Anterior cingulate cortex (tissue), 58 donors: ENCODE measurements at regions not wholly inside any gene's neighbourhood (a gene's known extent, or its start where the extent isn't known, plus 50 kb on each side); places are given as distances from the start of the nearest gene placed in this dataset.
A peak's percentile ranks its signal among the peaks of the same experiment; 100 is the strongest.

ENCODE experiments used
- DNase-seq, 58 donors: peaks; one replicate each; lab custom pipeline; 2025; lab: John Stamatoyannopoulos, UW

DNA sequence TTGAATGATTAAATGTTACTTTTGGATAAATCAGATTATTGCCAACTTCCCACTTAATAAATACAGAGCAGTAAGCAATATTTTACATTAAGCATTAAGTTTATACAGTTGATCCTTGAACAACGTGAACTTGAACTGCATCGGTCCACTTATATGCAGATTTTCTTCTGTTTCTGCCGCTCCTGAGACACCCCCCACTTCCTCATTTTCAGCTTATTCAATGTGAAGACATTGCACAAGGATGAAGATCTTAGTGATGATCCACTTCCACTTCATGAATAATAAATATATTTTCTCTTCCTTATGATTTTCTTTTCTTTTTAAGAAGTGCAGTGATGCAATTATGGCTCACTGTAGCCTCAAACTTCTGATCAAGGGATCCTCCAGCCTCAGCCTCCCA lies 167.2 kb downstream of the LINC00237 start:
- DNase-seq: no peak

DNA sequence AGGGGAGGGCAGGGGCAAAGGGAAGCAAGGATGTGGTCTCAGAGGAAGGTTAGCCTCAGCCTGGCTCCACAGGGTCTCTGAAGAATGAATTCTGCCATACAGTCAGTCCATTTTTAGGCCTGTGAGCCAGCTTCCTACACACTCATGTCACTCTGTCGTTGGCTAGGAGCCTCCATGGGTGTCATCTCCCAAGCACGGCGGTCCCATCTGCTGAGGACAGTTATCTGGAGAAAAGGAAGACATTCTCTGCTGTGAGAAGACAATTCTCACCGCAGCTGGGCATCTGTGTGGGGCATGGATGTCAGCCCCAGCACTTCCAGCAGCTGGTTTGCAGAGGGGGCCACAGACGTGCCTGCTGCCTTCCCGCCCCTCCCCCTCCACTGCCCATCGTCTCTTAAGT lies 167.6 kb downstream of the LINC00237 start:
- peak in 10 of 58 donors; percentile 4 to 52 (median 11) for DNase-seq

GRCh38 chr20:20938131-20938530 lies 168.0 kb downstream of the LINC00237 start:
- no peak for DNase-seq

GRCh38 chr20:20933142-20933958 lies 172.8 kb downstream of the LINC00237 start:
- DNase-seq: no peak

DNA sequence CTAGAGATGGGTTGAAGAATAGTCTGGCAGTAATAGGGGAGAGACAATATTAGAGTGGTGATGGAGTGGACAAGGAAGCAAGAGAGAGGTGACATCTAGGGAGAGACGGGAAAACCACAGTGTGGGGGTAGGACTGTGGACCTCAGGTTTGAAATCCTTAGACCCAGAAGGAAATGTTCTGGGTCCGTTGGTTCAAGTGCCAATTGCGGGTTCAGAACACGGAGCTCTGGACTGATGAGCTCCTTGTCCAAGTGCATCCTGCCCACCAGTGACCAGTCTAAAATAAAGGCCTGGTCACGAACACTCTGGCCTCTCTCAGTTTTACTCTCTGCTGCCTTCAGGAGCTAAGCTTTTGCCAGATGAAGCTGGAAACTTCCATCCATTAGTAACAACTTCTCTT lies 174.0 kb downstream of the LINC00237 start:
- no peak for DNase-seq

DNA sequence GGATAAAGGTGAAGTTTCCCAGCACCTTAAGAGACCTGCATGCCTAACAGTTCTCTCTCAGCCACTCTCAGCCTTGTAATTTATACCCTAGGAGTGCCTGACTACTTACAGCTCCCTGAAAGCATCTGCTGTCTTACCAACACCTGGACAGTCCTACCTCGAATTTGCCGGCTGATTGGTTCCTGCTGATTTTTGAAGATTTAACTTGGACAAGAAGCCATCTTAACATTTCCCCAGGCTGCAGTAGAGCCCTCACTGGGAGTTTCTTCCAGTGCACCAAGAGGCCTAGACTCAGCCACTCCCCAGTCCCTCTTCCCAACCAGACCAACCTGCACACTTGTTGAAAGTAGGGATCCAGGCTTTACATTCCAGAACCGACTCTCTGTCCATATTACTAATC lies 174.5 kb downstream of the LINC00237 start:
- no peak for DNase-seq

DNA sequence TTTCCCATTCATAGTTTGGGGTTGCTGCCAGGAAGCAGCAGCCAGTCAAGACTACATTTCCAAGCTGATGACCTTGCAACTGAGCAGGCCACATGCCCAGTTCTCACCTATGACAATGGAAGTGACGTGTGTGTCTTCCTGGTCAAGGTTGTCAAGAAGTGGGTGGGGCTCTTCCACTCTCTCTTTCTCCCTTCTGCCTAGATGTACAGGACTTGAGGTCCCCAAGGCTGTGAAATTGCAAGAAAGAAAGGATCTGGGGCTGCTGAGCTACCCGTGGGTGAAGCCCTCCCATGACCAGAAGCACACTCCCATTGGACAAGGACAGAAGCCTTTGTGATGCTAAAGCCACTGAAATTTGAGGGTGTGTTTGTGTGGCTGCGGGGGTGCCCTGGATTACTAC lies 175.1 kb downstream of the LINC00237 start:
- DNase-seq: no peak

GRCh38 chr20:20930500-20930899 lies 175.7 kb downstream of the LINC00237 start:
- no peak for DNase-seq

DNA sequence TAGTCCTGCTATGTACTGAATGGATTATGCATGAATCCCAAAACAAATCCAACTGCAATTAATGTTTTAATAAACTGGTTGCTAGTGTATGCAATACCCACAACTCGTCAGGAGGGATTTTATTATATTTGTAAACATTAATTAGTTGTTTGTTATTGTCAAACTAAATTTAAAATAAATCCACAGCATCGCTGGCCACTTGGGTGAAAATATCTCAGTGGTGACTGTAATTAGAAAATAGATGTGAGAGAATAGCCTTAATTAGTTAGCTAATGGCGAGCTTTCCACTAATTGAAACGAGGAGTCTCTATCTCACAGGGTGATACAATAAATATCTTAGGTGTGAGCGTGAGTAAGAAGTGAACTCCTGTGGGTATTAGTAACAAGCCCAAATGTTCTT lies 176.8 kb downstream of the LINC00237 start:
- no peak for DNase-seq

- no peak for DNase-seq
These were observed 179.8 kb downstream of the LINC00237 start for GRCh38 chr20:20926222-20926905.

DNA sequence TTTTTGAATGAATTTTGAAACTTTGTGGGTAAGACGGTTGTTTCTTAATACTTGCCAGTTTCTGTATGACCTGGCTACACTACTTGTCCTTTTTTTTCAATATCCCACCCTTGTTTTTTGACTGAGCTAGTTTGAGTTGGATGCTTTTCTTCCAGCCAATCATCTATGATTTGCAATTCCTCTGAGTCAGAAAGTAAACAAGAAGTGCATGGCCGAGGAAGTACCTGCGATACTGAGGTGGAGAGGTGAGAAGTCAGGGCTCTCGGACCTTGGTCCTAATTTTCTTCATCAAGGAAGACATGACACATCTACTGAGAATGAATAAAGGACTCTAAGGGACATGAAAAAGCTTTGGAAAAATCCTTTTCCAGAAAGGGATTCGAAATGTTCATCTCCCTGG lies 185.7 kb downstream of the LINC00237 start:
- no peak for DNase-seq

DNA sequence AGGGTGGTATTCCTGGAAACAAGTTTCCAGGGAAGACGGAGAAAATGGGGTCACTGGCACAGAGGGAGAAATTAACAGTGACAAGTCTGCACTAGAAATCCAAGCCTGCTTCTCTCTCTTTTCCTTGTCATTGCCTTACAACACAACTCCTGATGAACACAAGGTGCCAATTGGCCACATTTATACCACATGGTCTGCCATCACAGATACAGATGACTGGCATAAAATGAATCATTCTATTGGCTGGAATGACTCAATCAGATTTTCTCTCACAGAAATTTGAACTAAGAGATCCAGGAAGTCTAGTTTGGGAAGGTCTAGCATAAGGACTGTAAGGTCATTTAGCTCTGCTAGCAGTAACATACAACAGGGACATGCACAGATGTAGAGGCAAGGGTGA lies 190.3 kb downstream of the LINC00237 start:
- DNase-seq: no peak

DNA sequence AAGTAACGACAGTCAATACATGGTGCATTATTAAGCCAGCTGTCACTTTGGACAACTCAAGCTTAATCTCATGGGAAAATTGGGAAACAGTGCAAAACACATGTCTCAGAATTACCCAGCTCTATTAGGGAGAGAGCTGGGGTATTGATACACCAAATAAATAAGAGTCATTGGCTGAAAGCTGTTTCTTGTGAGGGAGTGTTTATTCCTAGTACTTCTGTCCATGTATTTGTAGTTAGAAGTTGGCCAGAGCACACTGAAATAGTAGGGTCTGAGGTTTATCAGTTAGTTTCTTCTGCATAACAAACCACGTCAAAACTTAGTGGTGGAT lies 192.0 kb upstream of the RALGAPA2 start:
- DNase-seq: no peak

GRCh38 chr20:20903773-20904500 lies 191.5 kb upstream of the RALGAPA2 start:
- no peak for DNase-seq

GRCh38 chr20:20897922-20898321 lies 185.5 kb upstream of the RALGAPA2 start:
- DNase-seq: no peak

DNA sequence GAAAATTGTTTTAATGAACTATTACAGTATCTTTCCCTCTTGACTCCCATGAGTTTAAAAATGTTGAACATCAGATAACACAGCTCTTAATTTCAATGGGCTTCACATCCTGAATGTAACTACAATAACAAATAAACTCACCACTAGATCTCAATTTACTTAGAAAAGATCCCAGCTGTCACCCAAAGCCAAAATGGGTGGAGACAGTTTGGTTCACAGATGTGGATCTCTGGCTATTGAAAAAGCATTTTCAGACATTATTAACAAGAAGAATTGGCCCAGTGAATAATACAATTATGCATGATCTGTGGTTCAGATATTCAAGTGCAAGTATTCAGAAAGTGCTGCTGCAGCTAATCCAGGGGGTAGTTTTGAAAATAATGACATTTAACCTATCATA lies 184.7 kb upstream of the RALGAPA2 start:
- no peak for DNase-seq

DNA sequence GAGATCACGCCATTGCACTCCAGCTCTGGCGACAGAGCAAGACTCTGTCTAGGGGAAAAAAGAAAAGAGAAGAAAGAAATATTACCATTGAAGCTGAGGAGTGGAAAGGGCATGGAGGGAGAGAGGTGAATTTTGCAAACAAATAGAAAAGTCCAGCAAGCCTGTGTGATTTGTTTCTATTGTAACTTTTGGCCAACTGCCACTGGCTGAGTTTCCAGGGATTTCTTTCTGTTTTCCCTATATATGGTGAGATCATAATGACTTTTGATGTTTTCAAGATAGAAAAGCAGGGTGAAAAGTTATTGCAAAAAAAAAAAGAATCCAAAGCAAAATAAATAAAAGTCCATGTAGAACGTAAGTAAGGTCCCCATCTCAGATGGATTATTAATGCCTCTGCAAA lies 184.2 kb upstream of the RALGAPA2 start:
- DNase-seq: no peak

DNA sequence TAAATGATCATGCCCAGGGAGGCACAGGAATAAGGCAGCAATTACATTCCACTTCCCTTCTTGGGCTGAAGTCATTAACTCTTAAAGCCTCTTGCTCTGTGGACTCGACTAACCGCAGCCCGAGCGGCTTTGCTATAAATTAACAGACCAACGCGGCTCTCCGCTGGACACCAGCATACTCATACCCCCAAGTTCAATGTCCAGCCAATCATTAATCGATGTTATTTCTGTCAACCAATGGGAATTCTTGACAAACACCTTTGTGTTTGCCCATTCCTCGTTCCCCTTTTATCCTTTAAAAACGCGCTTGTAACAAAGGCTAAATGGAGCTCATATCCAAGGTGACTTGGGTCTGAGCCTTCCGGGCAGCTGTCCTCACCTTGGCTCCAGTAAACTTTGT lies 183.1 kb upstream of the RALGAPA2 start:
- no peak for DNase-seq

GRCh38 chr20:20894753-20895152 lies 182.3 kb upstream of the RALGAPA2 start:
- DNase-seq: peak in 2 of 58 donors; percentile 2 to 21

DNA sequence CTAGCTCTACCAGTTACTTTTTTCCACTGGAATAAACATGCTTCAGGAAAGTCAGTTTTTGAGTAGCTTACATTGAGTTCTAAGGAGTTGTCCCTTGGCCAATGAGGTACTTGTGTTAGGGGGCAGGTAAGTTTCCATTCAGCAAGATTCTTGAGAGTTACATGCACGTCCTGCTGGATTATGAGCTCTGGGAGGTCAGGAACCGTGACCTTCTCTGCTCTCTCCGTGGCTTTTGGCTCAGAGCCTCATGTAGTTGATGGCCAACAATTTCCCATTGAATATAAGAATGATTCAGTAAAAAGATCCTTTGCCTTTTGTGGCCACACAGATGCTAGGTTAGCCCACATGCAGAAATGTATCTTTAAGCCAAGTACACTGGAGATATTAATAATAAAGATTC lies 181.8 kb upstream of the RALGAPA2 start:
- no peak for DNase-seq

GRCh38 chr20:20892328-20892727 lies 179.9 kb upstream of the RALGAPA2 start:
- no peak for DNase-seq

GRCh38 chr20:20890751-20891150 lies 178.3 kb upstream of the RALGAPA2 start:
- no peak for DNase-seq
